ENCODE measurements at regions not wholly inside any gene's neighbourhood (a gene's known extent, or its start where the extent isn't known, plus 50 kb on each side); places are given as distances from the start of the nearest gene placed in this dataset.

- no peak for TF ChIP-seq ZNF462 (CRISPR knock-in tag; IDR thresholded peaks at IDR 0.05)
Measured at GRCh38 chr21:43349644-43350043, 77.3 kb downstream of the SIK1 start (continued).

GRCh38 chr21:43348801-43349261 lies 78.1 kb downstream of the SIK1 start:
- no peaks in the 10 kb centered on the region for H3F3A ChIP-seq (replicated peaks; ENCODE audit: low read depth)
- TF ChIP-seq EZH2 (IDR thresholded peaks at IDR 0.05; ENCODE audit: low read depth, unreplicated experiment) (no peak), POLR2AphosphoS5 (IDR thresholded peaks at IDR 0.05; ENCODE audit: low read depth) (no peak), NANOG (IDR thresholded peaks at IDR 0.05; ENCODE audit: borderline replicate concordance) (no peak), ZNF331 (CRISPR knock-in tag; IDR thresholded peaks at IDR 0.05; ENCODE audit: low read depth) (no peak), ZNF114 (CRISPR knock-in tag; IDR thresholded peaks at IDR 0.05) (no peak), CTCF (conservative IDR thresholded peaks at IDR 0.05; ENCODE audit: low read depth in 2 of 2) (no peak)
- H3K27me3 ChIP-seq (ENCODE audit: insufficient read depth), result no peaks in the 10 kb centered on the region
- no peak for DNase-seq (ENCODE audit: low spot score)
- no peak for ATAC-seq
- peaks cover 14% of the 10 kb centered on the region for H3K27me3 Mint-ChIP-seq (ENCODE audit: insufficient read depth, low read depth, poor library complexity)
- no peak overlapping the region for H3K27ac ChIP-seq (ENCODE audit: low read depth)
- H2AFZ ChIP-seq, result no peak overlapping the region
- H3K36me3 ChIP-seq (ENCODE audit: insufficient read depth), result no peaks in the 10 kb centered on the region
- H3K9me3 Mint-ChIP-seq, result no peaks in the 10 kb centered on the region; the same call in 2 of the 3 replicates
- H4K20me1 ChIP-seq (replicated peaks; ENCODE audit: insufficient read depth), result no peaks in the 10 kb centered on the region
- H3K9me2 ChIP-seq (ENCODE audit: insufficient read depth), result no peaks in the 10 kb centered on the region
- H3K4me3 Mint-ChIP-seq, result no peak overlapping the region
- H3K4me2 ChIP-seq, result no peak overlapping the region
- H3K4me3 ChIP-seq, result no peak overlapping the region
- H3K4me1 ChIP-seq (ENCODE audit: insufficient read depth), result no peaks in the 10 kb centered on the region
- no peak overlapping the region for H3K27ac Mint-ChIP-seq
- no peaks in the 10 kb centered on the region for H3K79me2 ChIP-seq (replicated peaks; ENCODE audit: insufficient read depth)
- peaks cover 6% of the 10 kb centered on the region for H3K4me1 Mint-ChIP-seq
- H3K36me3 Mint-ChIP-seq (ENCODE audit: low read depth), result no peaks in the 10 kb centered on the region

Data from GM23338 (cell line).